Midbrain (tissue), 1 donor: ENCODE measurements at regions not wholly inside any gene's neighbourhood (a gene's known extent, or its start where the extent isn't known, plus 50 kb on each side); places are given as distances from the start of the nearest gene placed in this dataset.
"Not testable (repeated sequence)": the region's sequence is repeated elsewhere in the genome, so short reads cannot be mapped to it uniquely, and the experiment has no call there.

Source experiments
- DNase-seq: peaks from one replicate; lab custom pipeline; 2025; lab: John Stamatoyannopoulos, UW

DNA sequence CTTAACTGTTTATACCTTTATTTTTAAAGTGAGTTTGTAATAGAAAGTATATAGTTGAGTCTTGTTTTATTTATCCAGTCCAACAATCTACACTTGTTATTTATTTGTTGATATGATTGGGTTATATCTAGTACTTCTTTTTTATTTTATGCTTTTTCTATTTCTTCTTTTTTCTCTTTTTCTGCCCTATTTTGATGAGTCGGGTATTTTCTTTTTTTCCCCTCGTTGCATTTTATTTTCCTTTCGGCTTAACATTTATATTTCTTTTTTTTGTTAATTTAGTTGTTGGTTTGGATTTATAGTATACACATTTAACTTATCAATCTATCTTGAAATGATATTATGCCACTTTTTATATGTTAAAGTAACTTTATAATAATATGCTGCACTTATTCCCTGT is 111.7 kb upstream of the IZUMO3 start:
- no peak for DNase-seq

DNA sequence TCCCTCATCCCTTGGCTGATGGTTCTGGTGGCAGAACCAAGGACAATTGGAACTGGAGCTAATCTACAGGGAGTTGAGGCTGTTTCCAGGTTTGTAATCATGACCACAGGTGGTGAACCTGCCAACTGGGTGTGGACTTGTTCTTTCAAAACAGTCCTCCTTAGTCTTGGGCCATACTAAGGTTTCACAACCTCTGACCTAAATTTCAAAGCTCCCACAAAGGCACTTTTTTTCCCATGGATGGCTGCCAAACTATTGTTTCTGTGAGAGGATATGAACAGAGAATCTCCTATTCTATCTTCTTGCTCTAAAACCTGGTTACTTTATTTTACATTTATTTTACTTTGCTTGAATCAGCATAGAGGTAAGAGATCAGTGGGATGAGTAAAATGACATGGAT is 106.5 kb upstream of the IZUMO3 start:
- no peak for DNase-seq

DNA sequence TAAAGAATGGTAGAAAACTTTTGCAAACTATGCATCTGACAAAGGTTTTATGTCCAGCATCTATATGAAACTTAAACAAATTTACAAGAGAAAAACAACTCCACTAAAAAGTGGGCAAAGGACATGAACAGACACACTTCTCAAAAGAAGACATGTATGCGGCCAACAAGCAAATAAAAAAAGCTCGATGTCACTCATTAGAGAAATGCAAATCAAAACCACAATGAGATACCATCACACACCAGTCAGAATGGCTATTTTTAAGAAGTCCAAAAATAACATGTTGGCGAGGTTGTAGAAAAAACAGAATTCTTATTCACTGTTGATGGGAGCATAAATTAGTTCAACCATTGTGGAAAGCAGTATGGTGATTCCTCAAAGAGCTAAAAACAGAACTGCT is 83.1 kb upstream of the IZUMO3 start:
- DNase-seq = not testable (repeated sequence)

DNA sequence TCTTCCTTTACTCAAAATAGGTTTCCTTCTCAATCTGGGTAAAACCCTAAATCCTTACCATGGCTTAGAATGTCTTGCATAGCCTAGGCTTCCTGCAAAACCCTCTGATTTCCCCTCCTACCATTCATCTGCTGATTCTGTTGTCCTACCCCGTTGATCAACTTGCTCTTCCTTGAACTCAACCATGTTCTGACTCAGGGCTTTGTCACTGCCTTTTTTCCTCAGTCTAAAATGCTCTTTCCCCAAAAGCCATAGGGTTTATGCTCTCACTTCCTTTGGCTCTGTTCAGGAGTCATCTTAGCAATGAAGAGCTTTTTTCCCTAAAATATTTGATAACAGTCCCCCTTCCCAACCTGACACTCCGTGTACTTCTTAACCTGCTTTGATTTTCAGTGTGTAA is 79.4 kb upstream of the IZUMO3 start:
- no peak for DNase-seq

DNA sequence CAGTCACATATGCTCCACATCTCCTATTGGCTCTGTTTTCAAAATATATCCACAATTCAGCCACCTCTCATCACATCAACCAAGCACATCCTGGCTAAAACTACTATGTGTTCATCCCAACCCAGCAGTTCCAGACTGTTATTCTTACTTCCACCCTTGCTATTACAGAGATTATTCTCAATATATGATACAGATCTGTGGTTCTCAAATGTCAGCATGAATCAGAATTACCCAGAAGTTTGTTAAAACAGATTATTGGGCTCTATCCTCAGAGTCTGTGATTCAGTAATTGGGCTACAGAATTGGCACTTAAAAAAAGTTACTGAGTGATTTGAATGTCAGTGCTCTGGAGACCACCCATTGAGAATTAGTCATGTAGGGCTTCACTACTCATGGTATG is 78.8 kb upstream of the IZUMO3 start:
- DNase-seq = no peak

DNA sequence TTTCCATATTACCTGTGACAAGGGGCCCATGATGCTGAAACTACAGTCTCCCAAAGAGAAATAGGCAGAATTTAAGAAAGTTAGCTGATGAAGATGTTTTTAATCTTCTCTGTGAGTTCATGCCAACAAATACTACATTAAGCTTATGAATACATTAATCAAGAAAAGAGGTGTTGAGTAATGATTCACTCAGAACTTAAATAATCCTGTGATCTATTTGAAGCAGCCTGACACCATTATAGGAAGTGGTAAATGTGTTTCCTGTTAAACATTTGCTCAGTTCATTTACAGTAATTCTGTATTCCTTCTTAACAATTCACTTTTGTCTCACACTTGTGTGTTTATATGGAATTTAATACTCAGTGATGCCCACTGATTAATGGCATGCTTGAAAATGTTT is 75.0 kb upstream of the IZUMO3 start:
- DNase-seq = no peak

DNA sequence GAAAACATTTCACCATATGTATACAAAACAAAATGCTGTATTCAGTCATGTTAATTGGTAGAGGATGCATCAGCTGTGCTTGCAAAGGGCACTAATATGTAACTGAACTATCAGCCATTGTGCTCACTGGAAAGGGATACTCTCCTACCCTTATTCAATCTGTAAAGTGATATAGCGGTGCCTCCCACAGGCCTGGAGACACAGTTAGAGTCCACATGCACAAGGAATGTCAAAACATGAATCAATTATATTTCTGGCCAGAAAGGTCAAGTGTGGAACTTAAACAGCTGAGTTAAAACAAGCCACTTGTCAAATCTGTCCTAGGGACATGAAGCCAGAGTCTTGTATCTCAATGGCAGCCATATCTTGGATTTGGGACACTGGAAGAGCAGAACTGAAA is 71.2 kb upstream of the IZUMO3 start:
- DNase-seq = no peak

DNA sequence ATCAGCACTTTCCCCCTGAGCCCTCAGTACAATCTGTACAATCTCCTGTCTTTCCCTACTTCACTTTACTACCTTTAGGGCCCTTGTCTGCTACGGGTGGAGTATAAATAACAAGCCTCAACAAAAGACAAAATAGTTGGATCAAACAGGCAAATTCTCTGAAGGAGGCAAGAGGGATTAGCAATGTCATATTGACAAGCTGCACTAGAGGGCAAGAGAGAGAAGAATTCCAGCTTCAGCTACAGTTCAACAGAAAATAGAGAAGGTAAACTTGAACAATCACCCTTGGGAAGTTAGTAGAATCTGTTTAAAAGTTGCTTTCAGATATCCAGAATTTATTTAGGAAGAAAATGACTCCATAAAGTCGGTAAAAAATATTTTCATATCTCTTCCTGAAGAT is 68.4 kb upstream of the IZUMO3 start:
- DNase-seq = no peak

DNA sequence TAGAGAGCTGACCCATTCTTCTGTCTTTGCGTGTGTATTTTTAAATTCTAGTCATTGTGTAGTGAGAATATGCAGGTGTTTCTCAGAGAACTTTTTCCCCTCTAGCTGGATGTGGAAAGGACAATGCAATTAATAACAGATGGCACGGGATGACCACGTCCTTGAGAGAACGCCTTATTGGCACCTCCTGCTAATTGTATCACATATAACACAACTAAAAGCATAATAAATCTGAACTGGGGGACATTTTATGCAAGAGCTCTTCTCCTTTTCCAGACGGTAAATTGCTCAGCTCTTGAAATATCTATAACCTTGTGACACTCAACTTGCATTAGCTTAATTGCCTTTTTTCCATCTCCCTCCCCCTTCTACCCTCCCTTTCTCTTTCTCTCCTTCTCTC is 62.9 kb upstream of the IZUMO3 start:
- no peak for DNase-seq

DNA sequence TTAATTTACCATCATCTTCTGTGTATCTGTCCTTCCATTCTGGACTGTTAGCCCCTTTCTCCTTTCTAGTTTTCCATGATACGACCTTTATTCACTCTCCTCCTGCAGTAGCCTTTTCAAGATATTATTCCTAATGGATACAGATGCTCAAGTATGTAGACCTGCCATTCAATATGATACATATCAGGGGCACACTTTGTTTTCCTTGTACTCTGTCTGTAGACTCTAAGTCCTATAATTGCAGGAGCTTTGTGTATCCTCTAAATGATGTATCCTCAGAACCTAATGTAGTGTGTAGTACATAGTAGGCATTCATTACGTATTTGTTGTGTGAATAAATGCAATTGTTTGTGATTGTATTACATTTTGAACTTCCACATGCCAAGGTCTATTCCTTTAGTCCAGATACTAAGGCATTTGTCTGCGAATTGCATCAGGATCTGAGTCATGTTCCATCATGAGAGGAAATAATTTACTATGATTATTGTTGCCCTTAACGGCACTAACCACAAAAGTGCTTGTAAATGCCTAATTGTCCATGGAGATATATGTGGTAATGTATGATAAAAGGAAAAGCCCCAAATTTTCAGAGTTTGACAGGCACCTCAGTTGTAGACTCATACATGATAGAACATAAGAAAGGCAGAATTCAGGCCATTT is 57.1 kb upstream of the IZUMO3 start:
- DNase-seq = no peak
